HG03460 (cell line): ENCODE measurements at regions not wholly inside any gene's neighbourhood (a gene's known extent, or its start where the extent isn't known, plus 50 kb on each side); places are given as distances from the start of the nearest gene placed in this dataset.
A peak's percentile ranks its signal among the peaks of the same experiment; 100 is the strongest.

Source experiments
- ATAC-seq: cut with Tn5 transposase; IDR thresholded peaks from one replicate; pipeline ENCODE4 v1.9.1; 2021; ENCODE audit not compliant: unreplicated experiment

DNA sequence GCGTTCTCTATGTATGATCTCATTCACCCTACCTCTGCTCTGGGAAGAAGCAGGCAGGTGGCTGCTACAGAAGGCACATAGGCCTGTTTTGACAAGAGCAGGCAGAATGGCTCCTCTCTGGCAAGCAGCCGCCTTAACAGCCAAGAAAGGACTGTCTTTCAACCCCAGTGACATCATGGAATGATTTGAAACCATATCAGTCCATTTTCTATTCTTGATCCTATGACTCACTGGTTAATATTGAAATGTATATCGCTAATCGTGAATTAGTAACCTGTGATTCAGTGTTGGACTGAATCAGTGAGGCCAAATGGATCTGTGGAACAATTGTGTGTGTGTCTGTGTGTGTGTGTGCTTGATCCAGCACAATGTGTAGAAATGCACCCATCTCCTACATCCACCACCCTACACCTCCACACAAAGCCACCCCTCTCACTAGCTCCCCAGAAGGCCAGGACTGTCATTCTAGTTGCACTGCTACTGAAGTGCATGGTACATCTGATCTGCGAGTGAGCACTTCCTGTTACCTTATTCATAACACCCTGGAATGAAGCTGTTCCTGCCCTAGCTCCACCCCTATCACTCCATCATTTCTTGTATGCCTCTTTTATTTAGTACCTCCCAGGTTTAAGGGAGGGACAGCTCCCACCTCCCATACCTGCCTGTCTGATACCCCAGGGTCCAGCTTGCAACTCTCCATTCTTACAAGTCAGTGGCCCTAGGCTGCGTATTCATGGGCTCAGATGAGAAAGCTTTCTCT is 460.0 kb downstream of the FOXO1 start:
- ATAC-seq = peak; percentile 52

DNA sequence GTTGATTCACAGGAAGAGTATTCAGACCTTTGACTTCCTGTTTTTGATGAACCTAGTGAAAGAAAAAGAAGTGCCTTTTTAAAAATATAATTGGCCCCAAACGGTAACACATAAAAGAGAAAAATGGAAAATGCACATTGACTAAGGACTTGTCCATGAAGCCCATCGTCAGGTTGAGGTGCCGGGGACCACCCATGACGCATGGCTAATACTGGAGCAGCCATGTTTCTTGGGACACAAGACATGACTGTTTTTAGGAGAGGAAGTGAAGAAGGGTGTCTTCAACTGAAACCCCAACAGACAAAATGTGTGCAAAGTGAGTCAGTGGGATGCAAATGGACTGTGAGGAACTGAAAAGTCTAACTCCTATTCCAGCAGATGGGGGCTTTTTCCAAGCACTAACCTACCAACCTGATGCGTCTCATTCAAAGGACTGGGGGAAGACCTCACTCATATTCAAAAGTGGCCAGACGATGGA is 459.4 kb downstream of the FOXO1 start:
- ATAC-seq = peak; percentile 52

DNA sequence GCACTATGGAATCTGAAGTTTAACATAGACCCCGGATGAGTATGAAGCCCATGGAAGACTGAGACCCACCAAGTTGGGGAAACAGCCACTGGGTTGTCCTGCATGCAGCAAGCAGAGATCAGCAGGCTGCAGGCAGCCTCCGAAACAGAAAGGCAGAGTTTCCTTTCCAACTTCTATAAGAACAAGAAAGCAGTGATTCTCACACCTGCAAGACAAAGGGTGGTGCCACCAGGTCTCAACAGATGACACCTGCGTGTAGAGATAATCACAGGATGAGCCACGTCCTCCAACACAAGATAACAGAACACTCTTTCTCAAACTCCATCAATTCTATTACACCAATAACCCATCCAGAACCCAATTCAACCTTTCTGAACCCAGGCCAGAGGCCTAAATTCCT is 457.9 kb downstream of the FOXO1 start:
- no peak for ATAC-seq

DNA sequence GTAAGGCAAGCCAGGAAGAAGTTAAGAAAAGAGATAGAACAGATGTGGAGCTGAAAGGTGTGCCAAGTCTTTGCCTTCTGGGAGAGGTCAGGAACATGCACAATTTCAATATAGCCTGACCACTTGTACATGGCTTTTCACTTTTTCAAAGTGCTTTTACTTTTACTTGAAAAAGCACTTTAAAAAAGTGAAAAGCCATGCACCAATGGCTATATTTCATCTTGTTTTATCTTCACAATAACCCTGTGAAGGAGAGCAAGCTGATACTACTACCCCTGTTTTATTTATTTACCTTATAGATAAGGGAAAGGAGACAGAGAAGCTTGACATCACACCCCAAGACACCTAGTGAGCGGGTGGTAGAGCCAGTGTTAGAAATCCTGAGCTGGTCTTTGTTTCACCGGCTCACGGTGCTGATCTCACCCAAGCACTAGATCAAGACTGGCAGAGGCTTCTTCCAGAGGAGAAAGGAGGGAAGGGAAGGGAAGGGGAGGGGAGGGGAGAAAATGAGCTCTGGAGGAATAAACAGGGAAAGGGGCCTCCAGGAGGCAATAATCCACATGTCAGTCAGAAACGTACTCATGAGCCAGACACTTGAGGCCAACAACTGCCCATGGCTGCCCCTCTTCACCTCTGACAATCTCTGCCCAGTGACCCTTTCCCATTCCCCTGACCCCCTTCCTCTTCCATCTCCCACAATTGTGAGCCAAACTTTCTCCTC is 455.4 kb downstream of the FOXO1 start:
- no peak for ATAC-seq

DNA sequence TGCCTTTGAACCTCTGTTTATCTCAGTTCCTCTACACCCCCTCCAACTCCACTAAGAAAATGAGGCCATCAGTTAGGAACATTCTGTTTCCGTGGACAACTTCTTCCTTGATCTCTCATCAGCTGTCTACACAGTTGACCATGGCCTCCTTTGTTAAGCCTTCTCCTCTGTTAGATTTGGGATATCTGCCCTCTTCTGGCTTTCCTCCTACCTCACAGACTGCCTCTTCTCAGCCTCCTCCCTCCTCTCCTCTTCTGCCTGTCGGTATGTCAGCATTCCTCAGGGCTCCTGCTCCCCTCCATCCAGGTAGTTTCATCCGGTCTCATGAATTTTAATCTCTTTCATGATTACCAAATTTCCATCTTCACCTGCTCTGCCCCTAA is 454.9 kb downstream of the FOXO1 start:
- no peak for ATAC-seq

DNA sequence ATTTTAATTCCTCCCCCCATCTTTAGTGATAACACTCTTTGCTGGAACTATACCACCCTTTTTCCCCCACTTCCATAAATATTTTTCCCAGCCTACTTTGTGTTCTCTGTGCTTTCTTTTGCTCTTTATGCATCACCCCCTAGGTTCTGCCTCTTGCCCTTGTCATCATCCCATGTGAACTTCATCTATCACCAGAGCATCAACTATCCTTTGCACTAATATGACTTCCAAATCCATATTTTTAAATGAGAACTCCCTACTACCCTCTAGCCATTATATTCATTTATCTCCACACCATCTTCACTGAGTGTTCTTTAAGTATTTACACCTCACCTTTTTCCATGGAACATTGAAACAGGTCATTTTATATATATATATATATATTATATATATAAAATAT is 452.7 kb downstream of the FOXO1 start:
- ATAC-seq = no peak

DNA sequence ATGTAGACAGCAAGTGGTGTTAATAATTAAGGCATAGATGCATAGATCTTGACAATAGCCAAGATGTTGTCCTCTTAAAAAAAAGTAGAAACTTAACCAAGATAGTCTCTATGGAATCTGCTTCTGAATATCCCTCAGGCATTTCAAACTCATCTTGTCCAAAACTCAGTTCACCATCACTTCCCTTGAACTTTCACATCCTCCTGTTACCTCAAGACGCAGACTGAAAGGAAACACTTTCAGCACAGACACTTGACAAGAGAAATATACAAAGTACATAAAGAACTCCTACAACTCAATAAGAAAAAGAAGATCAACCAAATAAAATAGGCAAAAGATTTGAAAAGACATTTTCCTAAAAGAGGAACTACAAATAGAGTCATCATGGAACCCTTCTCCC is 451.1 kb downstream of the FOXO1 start:
- ATAC-seq = no peak

DNA sequence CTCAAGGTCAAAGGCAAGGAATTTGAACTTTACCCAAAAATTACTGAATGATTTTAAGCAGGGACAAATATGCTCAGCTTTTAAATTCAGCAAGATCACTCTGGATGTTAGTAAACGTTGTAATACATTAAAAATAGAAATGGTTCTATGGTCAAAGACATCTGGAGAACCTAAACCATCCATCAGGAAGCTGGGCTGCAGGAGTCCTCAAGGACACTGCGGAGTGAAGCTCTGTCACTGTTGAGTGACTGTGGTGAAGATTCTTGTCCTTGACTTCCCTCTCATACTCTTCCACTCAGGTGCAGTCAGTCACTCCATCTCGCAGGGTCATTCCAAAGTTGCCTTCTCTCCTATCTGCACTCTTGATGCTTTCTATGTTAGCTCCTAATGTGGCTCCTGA is 450.7 kb downstream of the FOXO1 start:
- no peak for ATAC-seq

DNA sequence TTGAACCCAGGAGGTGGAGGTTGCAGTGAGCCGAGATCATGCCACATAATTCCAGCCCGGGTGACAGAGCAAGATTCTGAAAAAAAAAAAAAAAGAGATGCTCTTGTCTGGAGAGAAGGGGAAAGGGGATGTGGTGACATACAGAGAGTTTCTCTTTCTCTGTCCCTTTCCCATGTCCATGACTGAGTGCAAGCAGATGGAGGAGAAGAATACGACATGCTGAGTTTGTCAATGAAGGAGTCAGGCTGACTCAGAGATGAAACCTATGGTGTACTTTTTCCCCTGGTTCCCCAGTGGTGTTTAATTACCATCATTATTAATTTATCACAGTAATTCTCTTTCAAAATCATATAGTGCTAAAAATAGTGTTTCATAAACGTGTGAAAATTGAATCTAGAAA is 448.8 kb downstream of the FOXO1 start:
- no peak for ATAC-seq

DNA sequence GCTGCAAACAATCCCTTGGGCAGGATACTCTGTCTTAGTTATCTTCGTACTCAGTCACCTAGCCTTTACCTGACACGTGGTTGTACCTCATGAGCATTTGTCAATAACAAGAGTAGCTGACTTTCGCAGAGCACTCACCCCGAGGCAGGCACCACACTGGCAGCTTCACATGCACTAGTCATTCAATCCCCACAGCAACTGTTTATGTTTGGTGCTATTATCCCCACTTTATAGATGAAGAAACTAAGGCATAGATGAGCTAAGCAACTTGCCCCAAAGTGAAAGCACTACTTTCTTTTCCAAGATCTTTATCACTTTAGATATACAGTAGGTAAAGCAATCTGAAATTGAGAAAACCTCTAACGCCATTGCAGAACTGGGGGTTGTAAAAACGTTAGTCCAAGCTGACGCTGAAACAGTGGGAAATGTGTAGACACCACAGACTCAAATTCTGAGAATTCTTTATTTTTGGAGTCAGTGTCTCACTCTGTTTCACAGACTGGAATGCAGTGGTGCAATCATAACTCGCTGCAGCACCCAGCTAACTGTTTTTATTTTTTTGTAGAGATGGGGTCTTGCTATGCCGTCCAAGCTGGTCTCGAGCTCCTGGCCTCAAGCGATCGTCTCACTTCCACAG is 446.0 kb downstream of the FOXO1 start:
- no peak for ATAC-seq

DNA sequence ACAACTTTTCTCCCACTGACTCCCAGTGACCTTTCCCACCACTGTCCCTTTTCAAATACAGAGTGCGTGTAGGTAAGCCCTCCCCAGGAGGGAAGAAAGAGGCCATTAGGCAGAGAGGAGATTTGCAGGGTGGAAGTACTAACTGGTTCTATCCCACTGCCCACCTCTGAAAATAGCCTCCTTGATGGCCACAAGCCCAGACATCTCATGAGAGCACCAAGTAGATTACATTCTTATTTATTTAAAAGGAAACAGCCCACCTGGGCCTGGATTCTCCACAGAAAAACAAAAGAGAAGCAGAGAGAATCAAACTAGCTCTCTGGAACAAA is 445.3 kb downstream of the FOXO1 start:
- ATAC-seq = no peak

DNA sequence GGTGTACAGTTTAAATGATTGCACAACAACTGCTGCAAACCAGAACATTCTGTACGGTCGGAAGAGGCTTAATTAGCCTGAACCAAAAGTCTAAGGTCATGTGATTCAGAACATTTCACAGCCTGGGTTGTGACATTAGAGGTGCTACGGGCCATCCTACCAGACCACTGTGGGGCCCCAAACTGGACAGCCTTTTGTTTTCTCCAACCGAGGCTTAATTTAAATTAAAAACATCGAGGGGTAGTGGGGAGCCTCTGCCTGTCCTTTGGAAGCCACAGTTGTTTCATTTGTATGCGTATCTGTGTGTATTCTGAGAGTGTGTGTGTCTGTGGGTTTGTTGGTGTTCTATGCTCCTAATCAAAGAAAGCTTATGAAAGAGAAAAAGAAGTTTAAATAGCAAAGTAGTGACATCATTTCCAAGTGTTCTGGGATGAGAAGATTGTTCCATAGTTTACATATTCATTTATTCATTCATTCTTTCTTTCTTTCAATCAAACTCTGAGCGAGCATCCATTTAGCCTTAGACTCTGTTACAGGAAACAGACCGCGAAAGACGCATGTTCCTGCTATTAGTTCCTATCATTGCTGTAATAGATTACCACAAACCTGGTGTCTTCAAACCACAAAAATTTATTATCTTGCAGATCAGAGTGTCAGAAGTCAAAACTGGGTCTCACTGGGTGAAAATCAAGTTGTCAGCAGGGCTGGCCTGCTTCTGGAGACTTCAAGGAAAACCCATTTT is 444.8 kb downstream of the FOXO1 start:
- ATAC-seq = no peak

DNA sequence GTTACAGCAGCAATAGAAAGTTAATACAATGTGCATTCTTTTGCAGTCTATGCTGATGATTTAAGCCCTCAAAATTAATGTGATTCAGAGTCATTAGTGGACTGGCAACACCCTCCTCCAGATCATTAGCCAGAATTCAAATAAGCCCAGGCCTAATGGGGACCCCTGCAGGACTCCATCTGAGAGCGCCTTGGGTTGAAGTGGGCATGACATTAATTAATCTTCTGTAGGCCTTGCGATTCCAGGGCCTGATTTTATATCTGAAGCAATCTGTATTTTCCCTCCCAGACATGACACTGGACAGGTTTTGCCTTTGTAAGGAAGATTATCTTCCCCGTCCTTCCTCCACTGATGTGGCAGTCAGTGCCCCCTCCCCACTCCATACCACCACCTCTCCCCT is 442.9 kb downstream of the FOXO1 start:
- no peak for ATAC-seq

DNA sequence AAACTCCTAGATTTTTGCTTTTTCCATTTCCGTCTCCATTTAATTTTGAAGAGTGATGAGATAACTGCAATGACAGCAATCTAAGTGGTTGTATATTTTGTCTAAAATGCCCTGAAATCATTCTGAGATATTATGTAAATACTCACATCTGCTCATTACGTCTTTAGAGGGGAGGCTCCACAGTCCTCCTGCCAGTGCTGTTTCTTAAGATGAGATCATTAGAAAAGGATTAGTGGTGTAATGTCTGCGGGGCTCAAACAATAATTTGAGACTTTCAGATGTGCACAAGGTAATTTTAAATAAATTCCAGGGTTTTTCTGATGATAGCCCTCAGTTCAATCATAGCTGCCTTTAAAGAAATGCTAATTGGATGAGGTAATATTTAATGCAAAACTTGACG is 437.9 kb downstream of the FOXO1 start:
- ATAC-seq = no peak

DNA sequence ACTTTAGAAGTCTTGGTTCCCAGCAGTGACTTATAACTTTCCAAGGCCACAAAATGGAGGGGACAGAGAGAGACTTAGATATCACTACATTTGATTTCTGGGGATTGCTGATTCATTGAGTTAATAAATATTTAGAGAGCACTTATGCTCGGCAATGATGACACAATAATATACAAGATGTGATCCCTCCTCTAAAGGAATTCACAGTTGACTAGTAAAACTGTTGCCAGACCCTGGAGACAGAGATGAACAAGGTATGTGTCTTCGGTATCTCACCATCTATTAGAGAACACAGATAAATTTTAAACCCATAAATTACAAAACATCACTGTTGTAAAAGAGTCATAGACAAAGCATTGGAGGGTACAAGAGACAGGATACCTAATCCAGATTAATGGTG is 437.5 kb downstream of the FOXO1 start:
- ATAC-seq = no peak

DNA sequence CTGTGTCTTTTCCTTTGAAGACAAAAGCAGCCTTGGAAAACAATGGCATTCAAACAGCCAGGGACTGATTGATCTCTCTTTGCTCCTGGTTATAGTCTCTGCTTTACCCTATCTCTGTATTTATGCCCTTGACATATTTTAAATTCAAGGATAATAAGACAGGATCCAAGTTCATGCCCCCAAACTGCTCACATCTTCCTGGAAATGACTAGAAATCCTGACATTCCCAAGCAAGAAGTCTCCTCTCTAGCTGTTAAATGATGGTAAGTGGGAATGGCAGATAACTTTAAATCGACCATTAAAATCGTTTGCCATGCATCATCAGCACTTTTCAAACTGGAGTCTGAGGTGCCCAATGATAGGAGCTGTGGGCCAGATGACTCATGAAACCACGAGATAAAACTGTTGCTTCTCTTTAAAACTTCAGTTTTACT is 435.6 kb downstream of the FOXO1 start:
- ATAC-seq = no peak

DNA sequence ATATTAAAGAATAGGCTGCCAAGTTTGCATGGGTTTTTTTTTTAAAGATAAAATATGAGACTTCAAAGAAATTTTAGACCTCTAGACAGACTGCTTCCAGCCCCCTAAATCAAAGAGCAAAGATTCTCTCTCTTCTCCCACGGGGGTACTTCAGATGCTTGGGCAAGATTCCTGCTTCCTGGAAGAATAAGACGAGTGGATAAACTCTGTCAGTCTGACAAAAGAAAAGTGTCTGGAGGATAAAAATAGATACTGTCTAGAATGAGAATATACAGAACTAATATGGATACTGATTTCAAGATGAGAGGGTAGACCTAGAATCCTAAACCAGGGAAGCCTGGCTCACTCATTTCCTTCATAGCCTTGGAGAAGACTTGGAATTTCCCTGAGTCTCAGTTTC is 435.1 kb downstream of the FOXO1 start:
- no peak for ATAC-seq

DNA sequence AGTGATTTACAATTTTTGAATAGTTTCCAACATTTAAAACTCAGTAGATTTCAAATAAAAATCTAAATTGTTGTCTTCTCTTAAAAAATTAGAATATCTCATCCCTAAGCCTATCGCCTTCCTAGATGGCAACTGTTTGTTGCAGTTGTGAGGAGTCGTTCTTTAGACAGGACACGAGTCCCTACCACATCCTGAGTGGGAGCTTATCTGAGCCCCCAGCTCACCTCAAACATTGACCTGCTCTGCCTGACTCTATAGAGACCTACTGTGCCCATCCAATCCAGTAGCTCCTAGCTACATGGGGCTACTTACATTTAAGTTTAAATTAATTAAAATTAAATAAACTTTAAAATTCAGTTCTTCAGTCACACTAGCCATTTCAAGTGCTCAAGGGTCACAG is 434.7 kb downstream of the FOXO1 start:
- ATAC-seq = no peak

DNA sequence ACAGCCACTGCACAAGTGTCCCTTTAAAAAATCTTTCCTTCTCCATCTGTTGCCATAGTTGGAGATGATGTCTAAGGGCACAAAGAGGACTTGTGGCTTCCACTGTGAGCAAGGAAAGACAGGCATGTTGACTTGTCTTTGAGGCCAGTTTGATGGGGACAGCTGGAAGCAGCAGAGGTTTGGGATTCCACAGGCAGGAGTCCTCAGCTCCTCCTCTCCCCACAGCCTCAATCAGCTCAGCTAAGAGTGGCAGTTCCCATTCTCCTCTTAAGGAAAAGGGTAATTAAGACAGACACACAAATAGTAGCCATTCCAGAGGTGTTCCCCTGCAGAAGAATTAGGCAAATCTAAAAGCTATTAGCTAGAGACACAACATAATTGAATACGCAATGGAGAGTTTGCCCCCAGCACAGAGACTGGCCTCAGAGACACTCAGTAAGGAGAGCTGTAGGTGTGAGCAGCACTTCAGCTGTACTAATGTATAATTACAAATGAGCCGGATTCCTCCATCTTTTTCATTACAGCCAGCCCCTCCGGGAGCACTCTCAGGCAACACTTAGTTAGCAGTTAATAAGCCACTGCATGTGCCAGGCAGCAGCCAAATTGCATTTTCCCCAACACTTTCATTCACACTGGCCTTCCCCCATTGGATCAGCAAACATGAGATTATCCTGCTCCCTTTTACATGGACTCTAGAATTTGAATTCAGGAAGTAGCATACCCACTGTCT is 434.0 kb downstream of the FOXO1 start:
- no peak for ATAC-seq

DNA sequence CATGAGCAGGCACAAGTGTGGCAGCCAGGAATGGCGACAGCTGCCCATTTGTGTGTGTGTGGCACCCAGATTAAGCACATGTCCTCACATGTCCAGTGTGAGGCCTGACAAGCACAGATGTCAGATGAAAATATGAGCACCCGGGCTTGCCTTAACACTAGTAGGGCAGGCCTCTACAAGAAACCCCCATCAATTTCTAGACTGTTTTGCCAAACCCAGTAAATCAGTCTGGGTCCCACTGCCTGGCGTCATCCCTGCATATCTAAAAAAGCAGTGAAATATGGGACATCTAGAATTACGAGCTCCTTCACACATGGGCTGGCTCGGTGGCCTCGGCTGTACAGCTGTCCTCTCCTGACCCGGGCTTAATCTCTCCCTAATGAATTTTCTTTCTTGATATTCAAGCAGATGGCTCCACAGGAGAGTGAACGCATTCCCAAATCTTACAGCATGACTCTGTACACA is 432.7 kb downstream of the FOXO1 start:
- no peak for ATAC-seq
